Mesenchymal stem cell (in vitro differentiated cells and primary cell): ENCODE measurements at regions not wholly inside any gene's neighbourhood (a gene's known extent, or its start where the extent isn't known, plus 50 kb on each side); places are given as distances from the start of the nearest gene placed in this dataset.

ENCODE experiments used
- DNase-seq: peaks from one replicate; pipeline ENCODE4 v3.0.0-alpha.2; 2013
- H2AFZ ChIP-seq: one replicate; pipeline ENCODE4 v1.6.1; 2013; ENCODE audit warnings: low read depth, mild to moderate bottlenecking, control low read depth, inconsistent platforms, low read length, moderate library complexity
- H2AK5ac ChIP-seq: 2 replicates; pipeline ENCODE4 v1.6.1; 2013; ENCODE audit warnings: low read length, moderate library complexity, mild to moderate bottlenecking, inconsistent platforms; ENCODE audit not compliant: severe bottlenecking
- H2BK120ac ChIP-seq: one replicate; pipeline ENCODE4 v1.6.1; 2013; ENCODE audit warnings: low read depth, mild to moderate bottlenecking, inconsistent platforms, low read length, moderate library complexity
- H2BK12ac ChIP-seq, 2 experiments: one replicate each; pipeline ENCODE4 v1.6.1; 2013; ENCODE audit warnings: inconsistent platforms in 2 of 2, low read length in 2 of 2, mild to moderate bottlenecking in 2 of 2, moderate library complexity in 2 of 2, control low read depth in 1 of 2
- H2BK15ac ChIP-seq: one replicate; pipeline ENCODE4 v1.6.1; 2013; ENCODE audit warnings: mild to moderate bottlenecking, low read depth, inconsistent platforms; ENCODE audit not compliant: poor library complexity, severe bottlenecking
- H2BK5ac ChIP-seq: 2 replicates; pipeline ENCODE4 v1.6.1; 2013; ENCODE audit warnings: low read depth, mild to moderate bottlenecking, low read length, control low read depth, inconsistent platforms; ENCODE audit not compliant: poor library complexity, severe bottlenecking
- H3K14ac ChIP-seq, 2 experiments: one replicate each; pipeline ENCODE4 v1.6.1; 2013; ENCODE audit warnings: inconsistent platforms in 2 of 2, low read length in 2 of 2, control low read depth in 1 of 2, mild to moderate bottlenecking in 1 of 2, moderate library complexity in 1 of 2
- H3K18ac ChIP-seq, 2 experiments: one replicate each; pipeline ENCODE4 v1.6.1; 2013; ENCODE audit warnings: inconsistent platforms in 2 of 2, low read length in 2 of 2, control low read depth in 1 of 2, low read depth in 1 of 2, mild to moderate bottlenecking in 1 of 2
- H3K23ac ChIP-seq, 2 experiments: one replicate each; pipeline ENCODE4 v1.6.1; 2013; ENCODE audit warnings: inconsistent platforms in 2 of 2, low read length in 2 of 2, mild to moderate bottlenecking in 2 of 2, moderate library complexity in 2 of 2, control low read depth in 1 of 2
- H3K27ac ChIP-seq: 2 replicates; pipeline ENCODE4 v1.5.1; 2013; ENCODE audit warnings: mild to moderate bottlenecking, moderate library complexity, low read length, control low read depth, inconsistent platforms; ENCODE audit not compliant: poor library complexity, severe bottlenecking
- H3K27me3 ChIP-seq, 2 experiments: 2 replicates each; pipeline versions ENCODE4 v1.6.1 to v1.7.0; 2013; ENCODE audit warnings: low read length in 2 of 2, mild to moderate bottlenecking in 2 of 2, moderate library complexity in 2 of 2, control low read depth in 1 of 2, inconsistent platforms in 1 of 2; ENCODE audit not compliant: control insufficient read depth in 1 of 2, insufficient read depth in 1 of 2
- H3K36me3 ChIP-seq, 2 experiments: 2 replicates each; pipeline versions ENCODE4 v1.6.1 to v1.7.0; 2013; ENCODE audit warnings: low read length in 2 of 2, control low read depth in 1 of 2, inconsistent platforms in 1 of 2, low read depth in 1 of 2, mild to moderate bottlenecking in 1 of 2; ENCODE audit not compliant: insufficient read depth in 2 of 2, control insufficient read depth in 1 of 2
- H3K4ac ChIP-seq, 2 experiments: one replicate each; pipeline ENCODE4 v1.6.1; 2013; ENCODE audit warnings: inconsistent platforms in 2 of 2, low read length in 2 of 2, mild to moderate bottlenecking in 2 of 2, moderate library complexity in 2 of 2, control low read depth in 1 of 2, low read depth in 1 of 2
- H3K4me1 ChIP-seq: 2 replicates; pipeline ENCODE4 v1.6.1; 2013; ENCODE audit warnings: low read depth, low read length, control low read depth; ENCODE audit not compliant: control insufficient read depth, insufficient read depth
- H3K4me2 ChIP-seq: 2 replicates; pipeline ENCODE4 v1.6.1; 2013; ENCODE audit warnings: low read length, mild to moderate bottlenecking, inconsistent platforms; ENCODE audit not compliant: poor library complexity, severe bottlenecking
- H3K4me3 ChIP-seq, 2 experiments: 2 replicates each; pipeline versions ENCODE4 v1.5.1 to v1.7.0; 2013; ENCODE audit warnings: low read length in 2 of 2, mild to moderate bottlenecking in 2 of 2, control low read depth in 1 of 2, low read depth in 1 of 2; ENCODE audit not compliant: insufficient read depth in 1 of 2
- H3K79me1 ChIP-seq: replicated peaks from 2 replicates; pipeline ENCODE4 v1.6.1; 2013; ENCODE audit warnings: mild to moderate bottlenecking, control low read depth, low read length, inconsistent platforms; ENCODE audit not compliant: poor library complexity, severe bottlenecking
- H3K9ac ChIP-seq: 2 replicates; pipeline ENCODE4 v1.7.0; 2013; ENCODE audit warnings: mild to moderate bottlenecking, low read length, moderate library complexity
- H3K9me3 ChIP-seq: 2 replicates; pipeline ENCODE4 v1.7.0; 2013; ENCODE audit warnings: mild to moderate bottlenecking, low read length; ENCODE audit not compliant: control insufficient read depth
- H4K8ac ChIP-seq: one replicate; pipeline ENCODE4 v1.6.1; 2013; ENCODE audit warnings: inconsistent platforms, mild to moderate bottlenecking, low read length, moderate library complexity
- H4K91ac ChIP-seq: one replicate; pipeline ENCODE4 v1.6.1; 2013; ENCODE audit warnings: mild to moderate bottlenecking, low read length, inconsistent platforms
- WGBS: methylation state at CpG from one replicate; pipeline ENCODE4 v1.1.7; 2013; ENCODE audit warnings: mixed read lengths; 5-methylcytosine and 5-hydroxymethylcytosine counted together

DNA sequence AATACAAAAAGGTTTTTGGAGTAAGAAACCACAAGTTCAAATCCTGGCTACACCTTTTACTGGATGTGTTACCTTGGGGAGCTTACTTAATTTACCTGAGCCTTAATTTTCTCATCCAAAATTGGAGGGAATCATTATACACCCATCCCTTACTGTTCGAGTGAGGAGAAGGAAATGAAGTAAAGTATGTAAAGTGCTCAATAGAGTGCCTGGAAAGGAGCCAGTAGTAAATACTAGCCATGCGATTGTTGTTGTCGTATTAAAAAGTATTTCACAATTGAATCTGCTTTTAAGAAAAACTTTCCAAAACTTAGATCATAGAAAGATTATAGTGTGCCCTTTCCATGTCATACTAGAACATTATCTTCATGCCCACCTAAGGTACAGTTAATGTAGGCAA is 124.5 kb downstream of the ATXN3L start:
- Histone ChIP-seq H2BK120ac (no peak overlapping the region), H3K27me3 (peaks cover 0 to 2% of the 10 kb centered on the region in 2 experiments), H4K8ac (no peak overlapping the region), H3K36me3 (no peaks in the 10 kb centered on the region), H3K4me1 (no peaks in the 10 kb centered on the region), H2BK12ac (no peak overlapping the region), H3K9ac (no peak overlapping the region), H3K4me2 (no peak overlapping the region), H2AK5ac (no peak overlapping the region), H3K4ac (no peak overlapping the region), H4K91ac (no peak overlapping the region), H3K27ac (no peak overlapping the region), H2AFZ (no peak overlapping the region), H3K9me3 (no peaks in the 10 kb centered on the region), H3K4me3 (no peak overlapping the region), H3K14ac (no peak overlapping the region), H3K23ac (no peak overlapping the region), H2BK15ac (no peak overlapping the region), H3K79me1 (no peaks in the 10 kb centered on the region), H3K18ac (no peak overlapping the region), H2BK5ac (no peak overlapping the region)
- no peak for DNase-seq
- WGBS, result no CpG with 5 or more reads among the region's 3 CpGs

DNA sequence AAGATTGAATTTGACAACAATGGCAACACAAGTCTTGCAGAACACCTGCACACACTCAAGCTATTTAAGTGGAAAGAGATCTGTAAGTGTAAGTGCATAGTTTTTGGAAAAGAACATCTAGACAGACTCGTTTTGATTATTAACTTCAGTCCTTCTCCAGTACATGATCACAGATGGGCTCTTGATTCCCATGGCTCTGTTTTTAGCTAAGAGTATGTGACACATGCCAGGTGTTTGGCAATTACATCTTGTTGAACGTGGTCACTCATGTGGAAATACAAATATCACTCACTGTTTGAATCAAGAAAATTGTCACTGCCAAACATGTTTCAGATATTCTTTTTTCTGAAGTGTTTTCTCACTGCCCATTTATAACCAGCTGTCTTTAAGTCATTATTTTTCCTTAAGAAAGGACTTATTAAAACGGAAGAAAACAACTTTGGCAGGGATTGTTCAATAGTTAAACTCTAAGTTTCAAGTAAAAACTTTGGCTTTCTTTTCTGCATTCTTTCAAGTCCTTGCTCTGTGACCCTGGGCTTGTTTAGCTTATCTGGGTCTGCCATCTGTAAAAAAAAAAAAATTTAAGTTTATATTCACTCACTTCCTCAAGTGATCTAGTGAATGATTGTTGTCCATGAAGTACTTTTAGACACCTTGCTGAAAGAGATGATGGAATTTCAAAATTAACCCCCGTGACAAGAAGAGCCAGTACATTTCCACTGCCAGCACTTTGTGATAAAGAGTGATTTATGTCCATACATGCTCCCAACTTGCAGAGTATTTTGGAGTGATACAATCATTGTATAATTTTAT is 125.4 kb downstream of the ATXN3L start:
- Histone ChIP-seq H2AFZ (no peak overlapping the region), H4K8ac (no peak overlapping the region), H3K18ac (peak overlapping the region in 1 of 2 experiments; percentile 6), H3K4me2 (no peak overlapping the region), H3K23ac (no peak overlapping the region), H3K79me1 (no peaks in the 10 kb centered on the region), H2BK120ac (no peak overlapping the region), H3K4me3 (no peak overlapping the region), H3K9ac (no peak overlapping the region), H2BK15ac (no peak overlapping the region), H3K36me3 (no peaks in the 10 kb centered on the region), H3K27ac (peak overlapping the region; percentile 47), H2AK5ac (no peak overlapping the region), H3K14ac (no peak overlapping the region), H3K4me1 (no peaks in the 10 kb centered on the region), H4K91ac (no peak overlapping the region), H3K4ac (no peak overlapping the region), H3K9me3 (no peaks in the 10 kb centered on the region), H3K27me3 (peaks cover 0 to 2% of the 10 kb centered on the region in 2 experiments), H2BK5ac (no peak overlapping the region), H2BK12ac (no peak overlapping the region)
- WGBS, result 48% methylated on average over 2 of the region's 4 CpGs
- peak; percentile 6 for DNase-seq

GRCh38 chrX:13190051-13190450 is 129.8 kb downstream of the ATXN3L start:
- H3K36me3 ChIP-seq, result no peaks in the 10 kb centered on the region
- H2BK120ac ChIP-seq, result no peak overlapping the region
- no peak overlapping the region for H2AK5ac ChIP-seq
- H3K4me3 ChIP-seq, result no peak overlapping the region
- no peak overlapping the region for H3K4me2 ChIP-seq
- H3K79me1 ChIP-seq, result no peaks in the 10 kb centered on the region
- no peak overlapping the region for H2BK12ac ChIP-seq
- no peak overlapping the region for H3K18ac ChIP-seq
- H2AFZ ChIP-seq, result no peak overlapping the region
- 60% methylated on average over 2 of the region's 3 CpGs for WGBS
- no peaks in the 10 kb centered on the region for H3K9me3 ChIP-seq
- no peak overlapping the region for H4K8ac ChIP-seq
- H3K27ac ChIP-seq, result no peak overlapping the region
- H3K23ac ChIP-seq, result no peak overlapping the region
- no peak overlapping the region for H3K9ac ChIP-seq
- H3K4me1 ChIP-seq, result no peaks in the 10 kb centered on the region
- no peak overlapping the region for H4K91ac ChIP-seq
- peaks cover 0 to 2% of the 10 kb centered on the region in 2 experiments for H3K27me3 ChIP-seq
- no peak overlapping the region for H2BK5ac ChIP-seq
- no peak for DNase-seq
- no peak overlapping the region for H3K14ac ChIP-seq
- no peak overlapping the region for H2BK15ac ChIP-seq
- no peak overlapping the region for H3K4ac ChIP-seq

GRCh38 chrX:13189380-13189779 is 130.5 kb downstream of the ATXN3L start:
- no peak overlapping the region for H2AFZ ChIP-seq
- no peaks in the 10 kb centered on the region for H3K79me1 ChIP-seq
- no peak overlapping the region for H3K4me3 ChIP-seq
- H2AK5ac ChIP-seq, result no peak overlapping the region
- no peak overlapping the region for H2BK15ac ChIP-seq
- no peak overlapping the region for H3K4me2 ChIP-seq
- no peak for DNase-seq
- H3K9ac ChIP-seq, result no peak overlapping the region
- H4K8ac ChIP-seq, result no peak overlapping the region
- H3K36me3 ChIP-seq, result no peaks in the 10 kb centered on the region
- no peak overlapping the region for H3K27ac ChIP-seq
- H3K4me1 ChIP-seq, result no peaks in the 10 kb centered on the region
- no peak overlapping the region for H3K18ac ChIP-seq
- WGBS, result 93% methylated on average over 5 of the region's 6 CpGs
- peaks cover 0 to 2% of the 10 kb centered on the region in 2 experiments for H3K27me3 ChIP-seq
- H3K23ac ChIP-seq, result no peak overlapping the region
- no peak overlapping the region for H4K91ac ChIP-seq
- H3K9me3 ChIP-seq, result no peaks in the 10 kb centered on the region
- no peak overlapping the region for H2BK12ac ChIP-seq
- no peak overlapping the region for H2BK120ac ChIP-seq
- H3K4ac ChIP-seq, result no peak overlapping the region
- H2BK5ac ChIP-seq, result no peak overlapping the region
- H3K14ac ChIP-seq, result no peak overlapping the region
